Endodermal cell (in vitro differentiated cells): ENCODE measurements at regions not wholly inside any gene's neighbourhood (a gene's known extent, or its start where the extent isn't known, plus 50 kb on each side); places are given as distances from the start of the nearest gene placed in this dataset.

Source experiments
- DNase-seq: peaks from one replicate; pipeline ENCODE4 v3.0.0-alpha.2; 2017
- H3K27ac ChIP-seq: 2 replicates; pipeline ENCODE4 v1.5.1; 2013; ENCODE audit warnings: mild to moderate bottlenecking, low read depth, low read length, moderate library complexity
- H3K27me3 ChIP-seq: 2 replicates; pipeline ENCODE4 v1.6.1; 2013; ENCODE audit warnings: mild to moderate bottlenecking, low read length, moderate library complexity; ENCODE audit not compliant: insufficient read depth, control insufficient read depth, poor library complexity, severe bottlenecking
- H3K36me3 ChIP-seq: 2 replicates; pipeline ENCODE4 v1.7.0; 2013; ENCODE audit warnings: mild to moderate bottlenecking, low read length, moderate library complexity; ENCODE audit not compliant: control insufficient read depth, insufficient read depth
- H3K4me1 ChIP-seq: one replicate; pipeline ENCODE4 v1.7.0; 2013; ENCODE audit warnings: low read length; ENCODE audit not compliant: control insufficient read depth, insufficient read depth
- H3K4me3 ChIP-seq: 2 replicates; pipeline ENCODE4 v1.5.1; 2013; ENCODE audit warnings: mild to moderate bottlenecking, low read length, moderate library complexity
- H3K9ac ChIP-seq: 2 replicates; pipeline ENCODE4 v1.6.1; 2013; ENCODE audit warnings: mild to moderate bottlenecking, low read length, moderate library complexity; ENCODE audit not compliant: poor library complexity, severe bottlenecking; ENCODE audit errors: extremely low read depth
- H3K9me3 ChIP-seq: 2 replicates; pipeline ENCODE4 v1.6.1; 2013; ENCODE audit warnings: mild to moderate bottlenecking, low read length, moderate library complexity; ENCODE audit not compliant: control insufficient read depth
- H3K27ac Mint-ChIP-seq: 2 replicates; pipeline ENCODE4 v1.8.0; 2020; ENCODE audit warnings: mixed read lengths
- H3K27me3 Mint-ChIP-seq: 2 replicates; pipeline ENCODE4 v1.8.0; 2021; ENCODE audit warnings: mild to moderate bottlenecking, mixed read lengths; ENCODE audit not compliant: insufficient read depth
- H3K36me3 Mint-ChIP-seq: 2 replicates; pipeline ENCODE4 v1.8.0; 2020; ENCODE audit warnings: low read depth, mixed read lengths
- H3K4me1 Mint-ChIP-seq: 2 replicates; pipeline ENCODE4 v1.8.0; 2020; ENCODE audit warnings: mixed read lengths
- H3K4me3 Mint-ChIP-seq: 2 replicates; pipeline ENCODE4 v1.8.0; 2020; ENCODE audit warnings: mild to moderate bottlenecking, moderate library complexity, mixed read lengths
- H3K9me3 Mint-ChIP-seq: 2 replicates; pipeline ENCODE4 v1.8.0; 2020; ENCODE audit warnings: mild to moderate bottlenecking, mixed read lengths
- CTCF ChIP-seq: fragments of 200-600 bp; sonication (generic); conservative IDR thresholded peaks from 2 replicates; pipeline ENCODE4 v1.5.0; 2021; ENCODE audit warnings: antibody characterized with exemption, mild to moderate bottlenecking
- WGBS, 2 experiments: methylation state at CpG; one replicate each; pipeline versions ENCODE4 v1.1.5 to v1.1.7; 2013; ENCODE audit warnings: missing lambda C conversion rate in 2 of 2, mixed read lengths in 1 of 2; ENCODE audit not compliant: insufficient coverage in 1 of 2, insufficient read length in 1 of 2; 5-methylcytosine and 5-hydroxymethylcytosine counted together

DNA sequence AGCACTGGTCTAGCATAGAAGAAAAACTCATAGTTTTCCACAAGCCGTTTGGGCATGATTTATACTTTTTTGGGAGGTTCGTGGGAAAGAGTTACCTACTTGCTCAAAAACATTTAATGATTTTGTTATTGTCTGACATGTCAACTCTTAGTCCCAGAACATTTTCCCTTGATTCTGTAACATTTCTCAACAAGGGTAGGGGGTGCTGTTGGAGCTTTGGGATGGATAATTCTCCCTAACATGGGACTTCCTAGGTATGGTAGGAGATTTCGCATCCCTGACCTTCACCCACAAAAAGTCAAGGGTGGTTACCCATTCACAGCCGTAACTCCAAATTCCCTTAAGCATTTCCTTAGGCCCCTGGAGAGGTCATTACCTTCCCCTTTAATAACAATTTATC lies 378.0 kb downstream of the YTHDC2 start:
- Mint-ChIP-seq H3K4me3 (no peak overlapping the region), H3K27ac (no peak overlapping the region), H3K4me1 (peaks cover 17% of the 10 kb centered on the region), H3K27me3 (peaks cover 26% of the 10 kb centered on the region), H3K9me3 (no peaks in the 10 kb centered on the region), H3K36me3 (no peaks in the 10 kb centered on the region)
- TF ChIP-seq CTCF, result peak; percentile 68
- Histone ChIP-seq H3K36me3 (no peaks in the 10 kb centered on the region), H3K9ac (no peak overlapping the region), H3K4me3 (no peak overlapping the region), H3K27me3 (peaks cover 23% of the 10 kb centered on the region), H3K9me3 (no peaks in the 10 kb centered on the region), H3K4me1 (peaks cover 8% of the 10 kb centered on the region), H3K27ac (no peak overlapping the region)
- WGBS, 2 experiments, result 83 to 93% methylated on average over 1 to 4 of the region's 4 CpGs
- no peak for DNase-seq

DNA sequence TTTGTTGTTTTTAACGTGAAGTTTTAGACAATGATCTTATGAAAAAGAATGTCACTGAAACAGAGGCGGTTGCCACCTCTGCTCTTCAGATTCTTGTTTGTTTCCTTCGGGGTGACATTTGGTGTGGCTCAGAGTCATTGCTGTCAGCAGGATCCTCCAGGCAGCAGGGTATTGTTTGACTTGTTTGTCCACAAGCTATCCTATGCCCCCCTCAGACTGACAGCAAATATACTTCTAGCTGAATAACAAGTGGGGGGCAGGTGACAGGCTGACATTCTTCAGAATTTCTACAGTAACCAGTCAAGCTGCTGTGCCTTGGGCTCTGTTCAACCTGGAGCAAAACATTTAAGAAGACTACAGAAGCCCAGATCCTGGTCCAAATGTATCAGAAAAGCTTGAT lies 383.3 kb downstream of the YTHDC2 start:
- Mint-ChIP-seq H3K4me1 (peaks cover 28% of the 10 kb centered on the region), H3K36me3 (no peaks in the 10 kb centered on the region)
- H3K27ac ChIP-seq, result no peak overlapping the region

GRCh38 chr5:113897748-113898147 lies 384.3 kb downstream of the YTHDC2 start:
- Histone ChIP-seq H3K27me3 (peaks cover 31% of the 10 kb centered on the region), H3K9me3 (no peaks in the 10 kb centered on the region), H3K4me3 (no peak overlapping the region), H3K36me3 (no peaks in the 10 kb centered on the region), H3K27ac (no peak overlapping the region), H3K9ac (no peak overlapping the region), H3K4me1 (peaks cover 21% of the 10 kb centered on the region)
- no peaks in the 10 kb centered on the region for H3K36me3 Mint-ChIP-seq
- peaks cover 59% of the 10 kb centered on the region for H3K27me3 Mint-ChIP-seq
- no peaks in the 10 kb centered on the region for H3K9me3 Mint-ChIP-seq
- no peak overlapping the region for H3K4me3 Mint-ChIP-seq
- 93 to 95% methylated on average over 5 of the region's 5 CpGs for WGBS, 2 experiments
- no peak for TF ChIP-seq CTCF
- no peak overlapping the region for H3K27ac Mint-ChIP-seq
- DNase-seq, result no peak
- peaks cover 36% of the 10 kb centered on the region for H3K4me1 Mint-ChIP-seq

More for the DNA sequence above, 383.3 kb downstream of the YTHDC2 start:
- H3K9me3 ChIP-seq, result no peaks in the 10 kb centered on the region
- Mint-ChIP-seq H3K27ac (no peak overlapping the region), H3K4me3 (no peak overlapping the region), H3K27me3 (peaks cover 51% of the 10 kb centered on the region), H3K9me3 (no peaks in the 10 kb centered on the region)
- WGBS, 2 experiments, result 69 to 79% methylated on average over 3 of the region's 3 CpGs
- peaks cover 31% of the 10 kb centered on the region for H3K27me3 ChIP-seq
- no peak overlapping the region for H3K9ac ChIP-seq
- no peak for TF ChIP-seq CTCF
- peak overlapping the region; percentile 53 for H3K4me3 ChIP-seq
- H3K4me1 ChIP-seq, result peaks cover 17% of the 10 kb centered on the region
- DNase-seq, result no peak
- H3K36me3 ChIP-seq, result no peaks in the 10 kb centered on the region
